ENCODE measurements at regions not wholly inside any gene's neighbourhood (a gene's known extent, or its start where the extent isn't known, plus 50 kb on each side); places are given as distances from the start of the nearest gene placed in this dataset.

DNA sequence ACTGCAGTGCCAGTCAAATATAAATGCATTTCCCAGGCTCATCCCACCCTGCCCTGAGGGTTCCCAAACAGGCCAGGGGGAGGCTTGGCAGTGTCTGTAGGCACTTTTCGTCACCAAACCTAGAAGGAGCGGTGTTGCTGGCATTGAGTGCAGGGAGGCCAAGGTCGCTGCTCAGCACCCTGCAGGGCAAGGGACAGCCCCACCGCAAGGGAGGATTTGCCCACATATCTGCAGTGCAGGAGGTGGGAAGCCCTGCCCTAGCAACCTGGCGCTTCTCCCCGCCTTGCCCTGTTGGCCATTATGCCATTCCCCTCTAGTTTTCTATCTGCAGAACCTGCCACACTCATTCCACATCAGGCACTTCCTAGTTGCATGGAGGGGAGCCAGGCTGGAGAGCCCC is 327.8 kb upstream of the ADCY2 start:
- TF ChIP-seq TAF1 (IDR thresholded peaks at IDR 0.05; ENCODE audit: borderline replicate concordance, insufficient read depth, low read length) (no peak), POLR2AphosphoS5 (IDR thresholded peaks at IDR 0.05; ENCODE audit: low read depth, low read length) (no peak), SIN3A (IDR thresholded peaks at IDR 0.05; ENCODE audit: borderline replicate concordance, insufficient read depth, low read length) (no peak), FOXP2 (optimal IDR thresholded peaks at IDR 0.05; ENCODE audit: borderline replicate concordance, extremely low read depth, extremely low read length, insufficient read depth) (no peak), REST (IDR thresholded peaks at IDR 0.05; ENCODE audit: insufficient read depth in 1 of 2, low read depth in 2 of 2, low read length in 2 of 2) (no peak)
